Spleen (tissue), 11 donors: ENCODE measurements at regions not wholly inside any gene's neighbourhood (a gene's known extent, or its start where the extent isn't known, plus 50 kb on each side); places are given as distances from the start of the nearest gene placed in this dataset.

ENCODE experiments used
- DNase-seq: peaks from one replicate; pipeline ENCODE4 v3.0.0-alpha.2; 2020
- H3K27ac ChIP-seq, 8 donors: fragments of 200-600 bp; sonication (generic) in 7 of 8; 1 replicate in 4 of 8; 2 replicates in 4 of 8; pipeline versions ENCODE4 v1.5.0 to v1.8.0; 2016 to 2021; ENCODE audit warnings: inconsistent platforms in 4 of 8, mild to moderate bottlenecking in 4 of 8, moderate library complexity in 1 of 8
- H3K27me3 ChIP-seq, 7 donors: fragments of 200-600 bp; sonication (generic) in 6 of 7; replicated peaks in 1 of 7; 1 replicate in 4 of 7; 2 replicates in 3 of 7; pipeline versions ENCODE4 v1.5.0 to v1.8.0; 2016 to 2021; ENCODE audit warnings: inconsistent platforms in 3 of 7, mild to moderate bottlenecking in 1 of 7
- H3K36me3 ChIP-seq, 6 donors: fragments of 200-600 bp; sonication (generic) in 5 of 6; 1 replicate in 4 of 6; 2 replicates in 2 of 6; pipeline versions ENCODE4 v1.5.0 to v1.8.0; 2016 to 2021; ENCODE audit warnings: inconsistent platforms in 2 of 6
- H3K4me1 ChIP-seq, 6 donors: fragments of 200-600 bp; sonication (generic) in 5 of 6; 1 replicate in 3 of 6; 2 replicates in 3 of 6; pipeline versions ENCODE4 v1.5.0 to v1.8.0; 2016 to 2021; ENCODE audit warnings: inconsistent platforms in 3 of 6
- H3K4me3 ChIP-seq, 8 donors: fragments of 200-600 bp; sonication (generic) in 7 of 8; 1 replicate in 4 of 8; 2 replicates in 4 of 8; pipeline versions ENCODE4 v1.5.0 to v1.8.0; 2016 to 2021; ENCODE audit warnings: inconsistent platforms in 4 of 8, mild to moderate bottlenecking in 4 of 8, moderate library complexity in 2 of 8
- H3K9me3 ChIP-seq, 8 donors: fragments of 200-600 bp; sonication (generic) in 7 of 8; 1 replicate in 4 of 8; 2 replicates in 4 of 8; pipeline versions ENCODE4 v1.5.0 to v1.8.0; 2016 to 2021; ENCODE audit warnings: inconsistent platforms in 4 of 8
- POLR2A ChIP-seq, 3 donors: fragments of 450-650 bp; IDR thresholded peaks; one replicate each; pipeline ENCODE4 v1.5.1; 2017; ENCODE audit warnings: antibody characterized with exemption in 3 of 3, mild to moderate bottlenecking in 1 of 3
- POLR2AphosphoS5 ChIP-seq, 3 donors: sonication (generic); formaldehyde crosslinking; IDR thresholded peaks; one replicate each; pipeline ENCODE4 v1.5.1; 2017; ENCODE audit warnings: antibody characterized with exemption in 3 of 3
- WGBS, 5 donors: extraction: QIAGEN DNeasy Blood & Tissue Kit in 3 of 5; methylation state at CpG; one replicate each; pipeline versions ENCODE4 v1.1.5 to v1.1.7; 2013 to 2018; 5-methylcytosine and 5-hydroxymethylcytosine counted together
- intact Hi-C: fragments of 100-400 bp; cut with DNase I; formaldehyde crosslinking; loops from one replicate; pipeline ENCODE4 v1.15.0; 2023; ENCODE audit warnings: low total_unique reads
- TF ChIP-seq, protein P1 (sequence below), 11 experiments: fragments of 200-600 bp in 7 of 11; fragments of 450-650 bp in 4 of 11; sonication (generic) in 4 of 11; IDR thresholded peaks in 8 of 11; conservative IDR thresholded peaks in 3 of 11; 1 replicate in 7 of 11; 2 replicates in 4 of 11; pipeline versions ENCODE4 v1.4.0 to v1.8.0; 2016 to 2021; ENCODE audit warnings: antibody characterized with exemption in 11 of 11, inconsistent platforms in 4 of 11, mild to moderate bottlenecking in 1 of 11
- donor health status: healthy with polysubstance abuse.
- donor health status: DM: no; HTN: no; CAD: no; lungs with moderate emphysema.
- donor health status: DM: no; HTN: no; CAD: no.
- donor health status: Bipolar disorder and iron deficiency.
- donor health status: healthy.
- donor health status: DM: no; HTN: no; CAD: no.
- donor health status: DM: yes; HTN: yes; CAD: no.

- intact Hi-C loops: no loop called here
- H3K36me3 ChIP-seq: no peaks in the 10 kb centered on the region
- peaks cover 0 to 23% (median 11%) of the 10 kb centered on the region in 8 donors for H3K9me3 ChIP-seq
- H3K4me1 ChIP-seq: no peaks in the 10 kb centered on the region
- TF ChIP-seq POLR2A (IDR thresholded peaks at IDR 0.05): no peak
- TF ChIP-seq, protein P1, sequence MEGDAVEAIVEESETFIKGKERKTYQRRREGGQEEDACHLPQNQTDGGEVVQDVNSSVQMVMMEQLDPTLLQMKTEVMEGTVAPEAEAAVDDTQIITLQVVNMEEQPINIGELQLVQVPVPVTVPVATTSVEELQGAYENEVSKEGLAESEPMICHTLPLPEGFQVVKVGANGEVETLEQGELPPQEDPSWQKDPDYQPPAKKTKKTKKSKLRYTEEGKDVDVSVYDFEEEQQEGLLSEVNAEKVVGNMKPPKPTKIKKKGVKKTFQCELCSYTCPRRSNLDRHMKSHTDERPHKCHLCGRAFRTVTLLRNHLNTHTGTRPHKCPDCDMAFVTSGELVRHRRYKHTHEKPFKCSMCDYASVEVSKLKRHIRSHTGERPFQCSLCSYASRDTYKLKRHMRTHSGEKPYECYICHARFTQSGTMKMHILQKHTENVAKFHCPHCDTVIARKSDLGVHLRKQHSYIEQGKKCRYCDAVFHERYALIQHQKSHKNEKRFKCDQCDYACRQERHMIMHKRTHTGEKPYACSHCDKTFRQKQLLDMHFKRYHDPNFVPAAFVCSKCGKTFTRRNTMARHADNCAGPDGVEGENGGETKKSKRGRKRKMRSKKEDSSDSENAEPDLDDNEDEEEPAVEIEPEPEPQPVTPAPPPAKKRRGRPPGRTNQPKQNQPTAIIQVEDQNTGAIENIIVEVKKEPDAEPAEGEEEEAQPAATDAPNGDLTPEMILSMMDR (IDR thresholded peaks at IDR 0.05 in 8 of 11, conservative IDR thresholded peaks at IDR 0.05 in 3 of 11): no peak
- no peak for TF ChIP-seq POLR2AphosphoS5 (IDR thresholded peaks at IDR 0.05)
- no peak for DNase-seq
- H3K27me3 ChIP-seq: no peaks in the 10 kb centered on the region
- H3K27ac ChIP-seq: no peak overlapping the region
- H3K4me3 ChIP-seq: no peak overlapping the region
Measured at GRCh38 chr1:95956215-95956614, 722.2 kb downstream of the RWDD3 start.

GRCh38 chr1:95957748-95958147, 723.7 kb downstream of the RWDD3 start:
- WGBS, 5 donors: 54 to 69% (median 64%) methylated on average over 1 of the region's 1 CpG
- no peak for TF ChIP-seq POLR2AphosphoS5 (IDR thresholded peaks at IDR 0.05)
- no peak for TF ChIP-seq POLR2A (IDR thresholded peaks at IDR 0.05)
- TF ChIP-seq, protein P1 (IDR thresholded peaks at IDR 0.05 in 8 of 11, conservative IDR thresholded peaks at IDR 0.05 in 3 of 11): no peak

GRCh38 chr1:95966866-95967265, 732.9 kb downstream of the RWDD3 start:
- Histone ChIP-seq H3K27ac (no peak overlapping the region), H3K4me3 (no peak overlapping the region), H3K36me3 (no peaks in the 10 kb centered on the region), H3K27me3 (no peaks in the 10 kb centered on the region), H3K4me1 (no peaks in the 10 kb centered on the region), H3K9me3 (peaks cover 0 to 26% (median 16%) of the 10 kb centered on the region in 8 donors)
- intact Hi-C loops: no loop called here
- TF ChIP-seq POLR2A (IDR thresholded peaks at IDR 0.05) (no peak), POLR2AphosphoS5 (IDR thresholded peaks at IDR 0.05) (no peak)
- TF ChIP-seq, protein P1 (IDR thresholded peaks at IDR 0.05 in 8 of 11, conservative IDR thresholded peaks at IDR 0.05 in 3 of 11): no peak
- no peak for DNase-seq

More at GRCh38 chr1:95957748-95958147, 723.7 kb downstream of the RWDD3 start:
- Histone ChIP-seq H3K4me1 (no peaks in the 10 kb centered on the region), H3K27me3 (no peaks in the 10 kb centered on the region), H3K27ac (peak overlapping the region in 1 of 8 donors; percentile 14), H3K4me3 (no peak overlapping the region), H3K36me3 (no peaks in the 10 kb centered on the region), H3K9me3 (peaks cover 0 to 23% (median 11%) of the 10 kb centered on the region in 8 donors)
- intact Hi-C loops: no loop called here
- DNase-seq: no peak

GRCh38 chr1:95974586-95974985, 740.6 kb downstream of the RWDD3 start:
- no peak for DNase-seq
- TF ChIP-seq POLR2AphosphoS5 (IDR thresholded peaks at IDR 0.05): no peak
- TF ChIP-seq, protein P1 (IDR thresholded peaks at IDR 0.05 in 8 of 11, conservative IDR thresholded peaks at IDR 0.05 in 3 of 11): no peak
- no peak overlapping the region for H3K27ac ChIP-seq
- H3K4me3 ChIP-seq: no peak overlapping the region
- H3K4me1 ChIP-seq: no peaks in the 10 kb centered on the region
- no peaks in the 10 kb centered on the region for H3K27me3 ChIP-seq
- H3K9me3 ChIP-seq: peaks cover 0 to 24% (median 8%) of the 10 kb centered on the region in 8 donors
- H3K36me3 ChIP-seq: no peaks in the 10 kb centered on the region
- intact Hi-C loops: no loop called here
